PC-9 (cell line): ENCODE measurements at regions not wholly inside any gene's neighbourhood (a gene's known extent, or its start where the extent isn't known, plus 50 kb on each side); places are given as distances from the start of the nearest gene placed in this dataset.

Experiments
- BruUV-seq: library from RNA; stranded (reverse); fragments of 400-500 nt; replicated peaks from 2 replicates; lab custom pipeline; 2021; lab: Mats Ljungman, UMichigan
- CTCF ChIA-PET: fragments of 300-600 bp; sonication (Branson Sonifier 250); formaldehyde crosslinking; loops from one replicate; lab custom pipeline; 2022; ENCODE audit warnings: antibody characterized with exemption; lab: Charles Lee
- POLR2A ChIA-PET: fragments of 300-600 bp; sonication (Branson Sonifier 250); formaldehyde crosslinking; loops from one replicate; lab custom pipeline; 2022; ENCODE audit warnings: antibody characterized with exemption; ENCODE audit not compliant: unreplicated experiment; lab: Charles Lee
- DNase-seq, 2 experiments: peaks; one replicate each; pipeline versions ENCODE4 v3.0.0 to v3.0.0-alpha.2; 2015 to 2022; ENCODE audit warnings: mixed read lengths in 1 of 2
- H2AFZ ChIP-seq: fragments of 200-600 bp; sonication (generic); 2 replicates; pipeline ENCODE4 v1.8.1; 2017; ENCODE audit warnings: antibody characterized with exemption
- H3F3A ChIP-seq: fragments of 200-600 bp; sonication (generic); 2 replicates; pipeline ENCODE4 v1.8.1; 2017; ENCODE audit warnings: antibody characterized with exemption, mild to moderate bottlenecking, low read depth; ENCODE audit not compliant: insufficient read depth
- H3K27ac ChIP-seq: fragments of 200-600 bp; sonication (generic); 2 replicates; pipeline ENCODE4 v1.6.1; 2016; ENCODE audit warnings: mixed run types
- H3K27me3 ChIP-seq: fragments of 200-600 bp; sonication (generic); 2 replicates; pipeline ENCODE4 v1.6.1; 2016; ENCODE audit warnings: low read depth, mixed run types; ENCODE audit not compliant: insufficient read depth
- H3K36me3 ChIP-seq: fragments of 200-600 bp; sonication (generic); 2 replicates; pipeline ENCODE4 v1.6.1; 2016; ENCODE audit warnings: low read depth, mixed run types
- H3K4me1 ChIP-seq: fragments of 200-600 bp; sonication (generic); replicated peaks from 2 replicates; pipeline ENCODE4 v1.6.1; 2016; ENCODE audit warnings: mixed run types; ENCODE audit not compliant: insufficient read depth
- H3K4me2 ChIP-seq: fragments of 200-600 bp; sonication (generic); 2 replicates; pipeline ENCODE4 v1.6.1; 2017; ENCODE audit warnings: mixed run types
- H3K4me3 ChIP-seq: fragments of 200-600 bp; sonication (generic); 2 replicates; pipeline ENCODE4 v1.6.1; 2016; ENCODE audit warnings: mixed run types
- H3K79me2 ChIP-seq: fragments of 200-600 bp; sonication (generic); 2 replicates; pipeline ENCODE4 v1.6.1; 2017; ENCODE audit warnings: low read depth, mixed run types
- H3K9me2 ChIP-seq: fragments of 200-600 bp; sonication (generic); 2 replicates; pipeline ENCODE4 v1.8.1; 2017; ENCODE audit warnings: mild to moderate bottlenecking; ENCODE audit not compliant: insufficient read depth
- H3K9me3 ChIP-seq: fragments of 200-600 bp; sonication (generic); 2 replicates; pipeline ENCODE4 v1.8.1; 2016; ENCODE audit warnings: low read depth; ENCODE audit not compliant: insufficient read depth
- H4K20me1 ChIP-seq: fragments of 200-600 bp; sonication (generic); 2 replicates; pipeline ENCODE4 v1.8.1; 2017; ENCODE audit not compliant: insufficient read depth
- EZH2 ChIP-seq: fragments of 200-600 bp; sonication (generic); IDR thresholded peaks from 2 replicates; pipeline ENCODE4 v1.8.0; 2017; ENCODE audit warnings: antibody characterized with exemption, low read depth
- intact Hi-C: fragments of 100-400 bp; cut with micrococcal nuclease; formaldehyde crosslinking; loops from one replicate; pipeline ENCODE4 v1.10.0; 2022; ENCODE audit not compliant: unreplicated experiment
- TF ChIP-seq, protein P1 (sequence below): fragments of 200-600 bp; sonication (generic); conservative IDR thresholded peaks from 2 replicates; pipeline ENCODE4 v1.6.1; 2017; ENCODE audit warnings: mixed run types, antibody characterized with exemption, mild to moderate bottlenecking, moderate library complexity

GRCh38 chr5:147050172-147050571 lies 171.6 kb upstream of the PPP2R2B start:
- POLR2A ChIA-PET, result no interaction called here
- Histone ChIP-seq H3K4me2 (no peak overlapping the region), H3K27ac (no peak overlapping the region), H4K20me1 (no peaks in the 10 kb centered on the region), H3K9me2 (no peaks in the 10 kb centered on the region), H3K9me3 (no peaks in the 10 kb centered on the region), H2AFZ (no peak overlapping the region), H3K27me3 (no peaks in the 10 kb centered on the region), H3K4me1 (no peaks in the 10 kb centered on the region), H3K36me3 (no peaks in the 10 kb centered on the region), H3F3A (no peaks in the 10 kb centered on the region), H3K4me3 (no peak overlapping the region), H3K79me2 (no peaks in the 10 kb centered on the region)
- TF ChIP-seq, protein P1, sequence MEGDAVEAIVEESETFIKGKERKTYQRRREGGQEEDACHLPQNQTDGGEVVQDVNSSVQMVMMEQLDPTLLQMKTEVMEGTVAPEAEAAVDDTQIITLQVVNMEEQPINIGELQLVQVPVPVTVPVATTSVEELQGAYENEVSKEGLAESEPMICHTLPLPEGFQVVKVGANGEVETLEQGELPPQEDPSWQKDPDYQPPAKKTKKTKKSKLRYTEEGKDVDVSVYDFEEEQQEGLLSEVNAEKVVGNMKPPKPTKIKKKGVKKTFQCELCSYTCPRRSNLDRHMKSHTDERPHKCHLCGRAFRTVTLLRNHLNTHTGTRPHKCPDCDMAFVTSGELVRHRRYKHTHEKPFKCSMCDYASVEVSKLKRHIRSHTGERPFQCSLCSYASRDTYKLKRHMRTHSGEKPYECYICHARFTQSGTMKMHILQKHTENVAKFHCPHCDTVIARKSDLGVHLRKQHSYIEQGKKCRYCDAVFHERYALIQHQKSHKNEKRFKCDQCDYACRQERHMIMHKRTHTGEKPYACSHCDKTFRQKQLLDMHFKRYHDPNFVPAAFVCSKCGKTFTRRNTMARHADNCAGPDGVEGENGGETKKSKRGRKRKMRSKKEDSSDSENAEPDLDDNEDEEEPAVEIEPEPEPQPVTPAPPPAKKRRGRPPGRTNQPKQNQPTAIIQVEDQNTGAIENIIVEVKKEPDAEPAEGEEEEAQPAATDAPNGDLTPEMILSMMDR, result no peak
- TF ChIP-seq EZH2, result no peak
- CTCF ChIA-PET, result no interaction called here
- DNase-seq, result no peak
- no TSS peak for BruUV-seq
- intact Hi-C loops, result no loop called here

DNA sequence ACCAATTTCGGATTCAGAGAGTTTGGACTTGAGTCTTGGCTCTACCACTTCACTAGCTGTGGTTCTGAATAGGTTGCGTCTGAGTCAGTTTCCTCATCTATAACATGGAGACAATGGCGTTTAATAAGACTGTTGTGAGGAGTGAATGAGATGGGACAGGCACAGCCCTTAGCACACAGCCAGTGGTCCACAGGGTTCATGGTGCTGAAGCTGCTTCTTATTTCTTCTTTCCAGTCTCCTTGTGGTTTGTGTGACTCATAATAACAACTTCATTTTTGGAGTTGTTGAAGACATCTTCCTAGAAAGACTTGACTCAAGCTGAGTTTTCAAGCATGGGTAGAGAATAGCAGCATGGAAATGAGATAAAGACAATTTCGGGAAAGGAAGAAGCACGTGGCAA lies 172.6 kb upstream of the PPP2R2B start:
- H2AFZ ChIP-seq, result no peak overlapping the region
- H3K9me3 ChIP-seq, result no peaks in the 10 kb centered on the region
- no peak overlapping the region for H3K27ac ChIP-seq
- intact Hi-C loops, result no loop called here
- H3K36me3 ChIP-seq, result no peaks in the 10 kb centered on the region
- no peaks in the 10 kb centered on the region for H3K4me1 ChIP-seq
- H3K4me3 ChIP-seq, result no peak overlapping the region
- BruUV-seq, result no TSS peak
- H4K20me1 ChIP-seq, result no peaks in the 10 kb centered on the region
- no peaks in the 10 kb centered on the region for H3K9me2 ChIP-seq
- no peaks in the 10 kb centered on the region for H3K27me3 ChIP-seq
- no peak for DNase-seq
- H3K4me2 ChIP-seq, result no peak overlapping the region
- no peak for TF ChIP-seq EZH2
- TF ChIP-seq, protein P1, result no peak
- POLR2A ChIA-PET, result no interaction called here
- H3K79me2 ChIP-seq, result no peaks in the 10 kb centered on the region
- H3F3A ChIP-seq, result no peaks in the 10 kb centered on the region
- CTCF ChIA-PET, result no interaction called here

DNA sequence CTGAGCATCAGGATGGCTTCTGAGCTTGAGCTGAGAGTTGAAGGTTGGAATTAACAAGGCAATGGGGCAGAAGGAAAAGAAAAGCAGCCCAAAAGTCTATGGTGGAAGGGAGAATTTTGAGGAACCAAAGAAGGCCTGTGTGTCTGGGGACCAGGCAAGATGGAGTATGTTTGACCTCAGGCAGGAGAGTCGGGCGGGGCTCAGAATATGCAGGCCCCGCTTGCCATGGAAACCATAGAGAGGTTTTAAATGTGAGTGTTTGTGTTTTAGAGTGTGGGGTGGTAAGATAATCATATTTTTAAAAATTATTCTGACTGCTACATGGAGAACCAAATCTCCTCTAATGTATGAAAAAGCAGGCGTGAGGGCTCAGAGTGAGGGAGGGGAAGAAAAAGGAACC lies 174.0 kb upstream of the PPP2R2B start:
- POLR2A ChIA-PET, result no interaction called here
- H3K4me3 ChIP-seq, result no peak overlapping the region
- no peaks in the 10 kb centered on the region for H3K36me3 ChIP-seq
- no peaks in the 10 kb centered on the region for H3F3A ChIP-seq
- no peaks in the 10 kb centered on the region for H3K27me3 ChIP-seq
- no peaks in the 10 kb centered on the region for H3K4me1 ChIP-seq
- no peaks in the 10 kb centered on the region for H3K9me3 ChIP-seq
- H3K4me2 ChIP-seq, result no peak overlapping the region
- no peak overlapping the region for H2AFZ ChIP-seq
- H3K27ac ChIP-seq, result no peak overlapping the region
- no peak for TF ChIP-seq EZH2
- TF ChIP-seq, protein P1, result no peak
- no peaks in the 10 kb centered on the region for H4K20me1 ChIP-seq
- intact Hi-C loops, result no loop called here
- DNase-seq, result no peak
- BruUV-seq, result no TSS peak
- no peaks in the 10 kb centered on the region for H3K9me2 ChIP-seq
- H3K79me2 ChIP-seq, result no peaks in the 10 kb centered on the region
- CTCF ChIA-PET, result no interaction called here
